HG03558 (cell line): ENCODE measurements at regions not wholly inside any gene's neighbourhood (a gene's known extent, or its start where the extent isn't known, plus 50 kb on each side); places are given as distances from the start of the nearest gene placed in this dataset.
"Not testable (repeated sequence)": the region's sequence is repeated elsewhere in the genome, so short reads cannot be mapped to it uniquely, and the experiment has no call there.

ENCODE experiments used
- ATAC-seq: cut with Tn5 transposase; IDR thresholded peaks from one replicate; pipeline ENCODE4 v1.9.1; 2021; ENCODE audit warnings: moderate number of reproducible peaks; ENCODE audit not compliant: unreplicated experiment; ENCODE audit errors: extremely low read depth

DNA sequence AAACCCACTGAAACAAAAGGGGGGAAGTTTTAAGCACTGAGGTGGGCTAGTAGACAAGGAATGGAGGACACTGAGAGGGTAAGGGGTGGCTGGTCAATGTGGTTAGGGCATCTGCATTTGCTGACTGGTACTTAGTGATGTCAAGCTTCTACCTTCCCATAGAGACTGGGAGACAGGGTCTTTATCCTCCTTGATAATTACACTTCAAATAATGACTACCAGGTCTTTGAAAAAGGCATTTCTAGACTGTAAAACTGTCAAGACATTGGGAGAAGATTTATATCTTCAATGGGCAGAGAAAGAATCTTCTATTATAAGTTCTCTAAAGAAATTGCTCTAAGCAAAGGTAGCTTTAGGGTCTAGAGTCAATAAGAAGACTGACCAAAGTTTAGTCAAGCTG, 1490.8 kb upstream of the PCDH20 start:
- no peak for ATAC-seq

DNA sequence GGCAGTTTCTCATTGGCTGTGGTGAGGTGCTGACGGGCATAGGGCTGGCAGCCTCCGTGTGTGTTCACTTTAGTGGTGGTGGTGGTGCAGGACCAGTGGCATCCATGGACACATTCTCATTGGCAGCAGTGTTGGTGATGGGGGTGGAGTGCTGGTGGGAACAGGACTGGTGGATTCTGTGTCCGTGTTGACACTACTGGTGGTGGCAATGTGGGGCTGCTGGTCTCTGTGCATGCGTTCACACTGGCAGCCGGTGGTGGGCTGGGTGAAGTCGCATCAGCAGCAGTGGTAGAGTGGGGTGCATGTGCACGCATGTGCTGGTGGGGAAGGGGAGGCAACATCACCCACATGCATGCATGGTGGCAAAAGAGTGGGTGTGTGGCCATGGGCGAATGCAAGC, 1471.4 kb upstream of the PCDH20 start:
- ATAC-seq: no peak

DNA sequence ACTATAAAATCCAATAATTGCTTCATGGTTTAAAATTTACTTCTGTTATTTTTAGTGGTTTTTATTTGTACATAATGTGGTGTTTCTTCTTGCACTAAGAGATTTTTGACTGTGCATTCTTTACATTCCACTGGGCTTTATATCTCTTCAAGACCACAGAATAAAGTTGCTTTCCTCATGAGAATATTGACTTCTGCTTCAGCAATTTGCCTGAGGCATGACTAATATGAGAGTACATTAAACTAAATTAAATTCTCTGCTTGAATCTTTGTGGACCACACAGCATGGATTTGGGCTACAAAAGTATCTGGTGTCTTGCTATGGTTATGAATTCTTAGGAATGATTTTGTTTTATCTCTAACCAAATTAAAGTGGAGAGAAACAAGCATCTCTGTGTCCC, 1463.4 kb upstream of the PCDH20 start:
- no peak for ATAC-seq

DNA sequence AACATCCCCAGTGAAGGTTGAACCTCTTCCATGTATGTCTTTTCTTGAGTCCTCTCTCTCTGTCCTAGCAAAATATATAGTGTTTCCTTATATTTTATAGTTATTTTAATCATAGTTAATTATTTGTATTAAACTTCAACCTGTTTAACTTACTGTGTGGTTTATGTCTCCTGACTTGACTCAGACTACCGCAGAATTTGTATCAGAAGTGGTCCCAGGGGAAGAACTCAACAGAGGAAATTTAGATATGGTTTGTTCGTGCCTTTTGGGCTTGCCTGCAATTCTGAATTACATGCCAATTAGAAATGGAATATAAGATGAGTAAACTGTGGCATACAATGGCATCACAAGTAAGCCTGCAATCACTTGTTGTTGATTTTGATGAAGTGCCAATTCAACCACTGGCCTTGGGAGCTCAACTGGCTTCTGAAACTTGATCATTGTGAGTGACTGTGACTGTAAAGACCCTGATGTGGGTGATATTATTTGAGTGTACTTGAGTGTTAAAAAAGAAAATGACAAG, 1459.5 kb upstream of the PCDH20 start:
- ATAC-seq: no peak

DNA sequence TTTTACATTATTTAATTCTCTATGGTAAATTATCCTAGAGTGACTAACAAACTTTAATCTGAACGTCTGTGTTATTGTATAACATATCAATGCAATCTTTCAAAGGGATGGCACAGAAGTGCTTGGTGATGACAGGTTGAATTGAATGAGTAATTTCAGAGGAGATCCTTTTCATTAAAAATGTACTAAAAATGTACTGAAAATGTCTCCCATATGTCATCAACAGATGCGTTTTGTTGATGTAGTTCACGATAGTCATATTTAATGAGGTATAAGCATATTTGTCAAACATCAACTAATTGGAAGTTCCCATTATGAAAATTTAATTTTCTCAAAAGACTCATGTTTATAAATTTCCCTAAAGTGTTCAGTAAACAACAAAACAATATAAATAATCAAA, 1434.7 kb upstream of the PCDH20 start:
- ATAC-seq: no peak

DNA sequence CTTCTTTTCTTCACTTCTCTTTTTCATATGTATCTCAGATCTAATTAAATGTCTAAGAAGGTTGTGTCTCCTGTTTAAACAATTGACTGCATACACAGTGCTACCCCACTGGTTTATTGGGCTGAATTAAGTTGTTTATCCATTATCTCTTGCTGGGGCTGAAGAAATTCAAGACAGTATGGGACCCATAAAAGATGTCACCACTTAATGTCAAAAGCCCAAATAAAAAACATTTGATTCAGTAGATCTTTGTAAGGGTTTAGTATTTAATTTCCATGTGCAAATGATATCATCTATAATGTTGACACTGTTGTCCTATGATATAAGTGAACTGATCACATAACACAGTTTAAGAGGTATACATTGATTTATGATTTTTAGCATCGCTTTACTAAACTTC, 1431.9 kb upstream of the PCDH20 start:
- no peak for ATAC-seq

DNA sequence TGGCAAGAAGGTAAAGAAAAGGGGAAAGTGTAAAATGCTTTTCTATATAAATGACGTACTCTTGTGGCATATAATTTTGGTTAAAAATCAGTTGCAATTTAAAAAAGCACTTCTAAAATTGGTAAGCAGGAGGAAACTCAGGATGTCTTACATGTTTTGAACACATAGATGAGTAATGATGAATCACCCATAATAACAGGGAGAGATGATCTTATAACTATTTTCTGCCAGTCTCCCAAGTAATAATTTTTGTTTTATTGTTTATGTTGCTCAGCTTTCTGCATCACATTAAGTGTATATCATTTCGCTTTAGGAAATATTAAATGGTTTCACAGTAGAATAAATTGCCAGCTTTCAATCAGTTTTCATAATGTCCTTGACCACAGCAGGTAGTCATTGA, 1430.7 kb upstream of the PCDH20 start:
- no peak for ATAC-seq

DNA sequence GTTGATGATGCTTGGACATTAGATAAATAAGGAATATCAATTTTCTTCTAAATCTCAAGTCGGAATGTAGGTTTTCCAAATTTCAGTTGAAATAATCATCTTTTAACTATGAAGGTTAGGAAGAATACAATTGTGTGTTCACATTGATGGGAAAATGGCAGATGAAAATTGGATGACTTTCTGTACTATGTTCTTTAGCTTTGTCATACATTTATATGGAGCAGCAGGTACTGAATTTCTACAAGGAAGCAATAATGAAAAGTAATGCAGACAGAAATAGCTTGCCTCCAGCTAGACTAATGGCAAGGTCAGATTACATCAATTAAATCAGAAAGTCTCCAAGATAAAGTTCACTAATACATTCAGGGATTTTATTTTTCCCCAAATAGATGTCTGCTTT, 1423.7 kb upstream of the PCDH20 start:
- ATAC-seq: no peak

DNA sequence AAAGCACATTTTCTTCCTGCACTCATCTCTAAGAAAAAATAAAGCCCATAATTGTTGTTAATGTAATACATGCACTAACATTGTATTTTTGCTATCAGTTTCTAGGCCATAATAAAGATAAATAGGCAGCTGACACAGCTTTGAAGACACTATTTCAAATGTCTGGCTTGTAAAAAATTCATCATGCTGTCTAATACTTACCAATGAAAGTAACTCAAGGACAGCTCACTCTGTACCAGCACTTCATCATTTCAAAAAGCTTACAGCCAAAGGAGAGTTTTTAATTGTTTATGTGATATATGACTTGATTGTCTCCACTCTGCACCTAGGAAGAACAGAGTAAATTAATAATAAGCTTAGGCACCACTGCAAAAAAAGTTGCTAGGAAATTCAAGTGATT, 1423.3 kb upstream of the PCDH20 start:
- no peak for ATAC-seq

DNA sequence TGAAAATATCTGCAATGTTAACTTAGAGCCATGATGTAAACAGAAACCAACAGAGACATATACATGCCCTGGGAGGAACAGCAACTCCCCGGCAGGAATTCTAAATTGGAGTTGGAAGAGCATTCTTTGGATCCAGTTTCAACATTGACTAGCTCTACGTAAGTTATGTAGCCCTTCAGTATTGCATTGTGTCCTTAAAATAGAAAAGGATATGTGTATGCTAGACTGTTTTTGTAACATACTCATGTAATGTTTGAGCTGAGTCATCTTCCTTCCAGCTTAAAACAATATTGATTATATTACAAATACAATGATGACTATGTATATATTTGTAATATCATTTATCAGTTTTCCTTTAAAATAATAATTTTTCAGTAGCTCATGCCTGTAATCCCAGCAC, 1422.2 kb upstream of the PCDH20 start:
- ATAC-seq: no peak

DNA sequence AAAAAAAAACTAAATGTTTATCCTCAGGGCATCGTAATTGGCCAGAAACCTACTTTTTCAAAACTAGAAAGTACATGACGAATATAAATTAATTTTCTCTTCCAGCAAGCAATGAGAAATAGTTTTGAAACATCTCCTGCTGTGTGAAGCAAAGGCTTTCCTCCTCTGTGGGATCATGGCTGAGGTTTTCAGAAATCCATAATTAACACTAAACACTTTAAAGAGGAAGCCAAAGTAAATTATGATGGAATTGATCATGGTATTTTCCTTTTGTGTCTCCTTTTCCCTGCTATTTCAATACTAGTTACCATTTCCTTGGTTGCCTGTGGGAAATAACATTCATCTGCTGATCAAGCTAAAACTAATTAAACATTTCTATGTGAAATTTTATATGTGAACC, 1413.8 kb upstream of the PCDH20 start:
- ATAC-seq: no peak

DNA sequence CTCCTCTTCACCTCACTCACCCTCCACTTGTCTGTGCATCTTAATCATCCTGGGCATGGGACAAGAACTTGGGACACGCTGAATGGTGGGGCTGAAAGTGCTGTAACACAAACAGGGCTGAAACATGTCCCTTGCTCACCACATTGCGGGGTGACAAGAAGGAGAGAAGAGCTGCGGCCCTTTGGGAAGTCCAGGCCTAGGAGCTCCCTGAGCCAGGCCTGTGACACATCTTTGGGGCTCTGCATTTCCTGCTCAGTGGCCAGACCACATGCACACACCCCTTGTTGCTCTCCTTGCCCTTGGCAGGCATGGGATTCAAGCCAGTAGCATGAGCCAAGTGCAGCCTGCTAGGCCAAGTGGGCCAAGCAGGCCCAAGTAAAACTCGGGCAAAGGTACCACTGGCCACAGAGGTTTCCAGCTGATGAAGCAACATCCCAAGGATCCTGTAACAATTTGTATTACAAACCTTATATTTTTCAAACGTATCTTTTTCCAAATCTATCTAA, 1384.3 kb upstream of the PCDH20 start:
- ATAC-seq: no peak

DNA sequence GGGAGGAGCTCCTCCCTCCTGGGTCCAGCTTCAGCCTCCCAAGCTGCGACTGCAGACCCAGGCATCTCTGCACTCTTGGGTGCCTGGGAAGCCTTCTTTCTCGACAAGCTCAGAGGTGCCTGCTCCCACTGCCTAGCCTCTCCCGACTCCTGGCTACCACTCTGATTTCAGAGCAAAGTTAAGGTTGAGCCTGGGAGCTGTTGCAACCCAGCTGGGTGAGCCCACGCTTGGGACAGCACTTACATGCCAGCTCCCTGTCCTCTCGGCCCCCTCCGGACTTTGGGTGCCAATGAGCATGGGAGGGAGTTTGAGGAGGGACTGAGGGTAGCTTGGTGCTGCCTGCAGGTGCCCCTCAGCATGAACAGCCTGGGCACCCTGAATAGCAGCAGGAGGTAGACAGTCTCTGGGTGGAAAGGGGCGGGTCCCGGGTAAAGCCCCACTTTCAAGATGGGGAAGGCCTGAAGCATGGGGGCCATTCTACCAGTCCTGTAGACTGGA, 1383.4 kb upstream of the PCDH20 start:
- no peak for ATAC-seq

DNA sequence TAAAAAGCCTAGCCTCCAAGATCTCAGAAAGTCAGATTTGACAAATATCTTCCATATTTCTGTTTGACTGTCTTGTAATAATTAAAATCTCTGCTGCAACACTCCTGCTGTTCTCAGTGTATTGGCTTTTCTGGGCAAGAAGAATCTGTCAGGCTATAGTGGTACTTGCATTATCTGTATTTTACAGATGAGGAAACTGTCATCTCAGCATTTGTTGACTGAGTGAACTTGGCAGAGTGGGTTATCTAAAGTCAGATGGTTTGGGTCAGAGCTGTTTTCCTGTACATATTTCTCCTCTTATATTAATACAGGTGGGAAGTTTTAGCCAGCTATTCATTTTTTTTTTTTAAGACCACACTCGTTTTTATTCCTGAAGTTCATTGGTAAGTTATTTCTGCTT, 1378.2 kb upstream of the PCDH20 start:
- no peak for ATAC-seq

DNA sequence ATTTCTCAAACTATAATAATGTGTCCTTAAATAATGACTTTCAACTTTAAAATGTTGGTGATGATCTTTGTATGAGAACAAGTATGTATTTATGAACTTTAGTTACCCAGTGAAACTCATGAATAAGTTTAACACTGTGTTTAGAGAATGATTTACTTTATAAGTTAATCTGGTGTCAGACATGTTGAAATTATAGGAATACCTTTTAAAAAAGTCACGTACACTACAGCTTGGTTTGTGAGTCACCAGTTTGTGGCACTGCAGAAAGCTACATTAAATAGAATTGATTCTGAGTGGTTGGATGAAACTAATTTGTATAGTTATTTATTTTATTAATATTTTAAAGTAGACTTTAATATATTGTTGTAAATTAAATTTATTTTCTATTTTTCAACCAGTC, 1366.2 kb upstream of the PCDH20 start:
- no peak for ATAC-seq

DNA sequence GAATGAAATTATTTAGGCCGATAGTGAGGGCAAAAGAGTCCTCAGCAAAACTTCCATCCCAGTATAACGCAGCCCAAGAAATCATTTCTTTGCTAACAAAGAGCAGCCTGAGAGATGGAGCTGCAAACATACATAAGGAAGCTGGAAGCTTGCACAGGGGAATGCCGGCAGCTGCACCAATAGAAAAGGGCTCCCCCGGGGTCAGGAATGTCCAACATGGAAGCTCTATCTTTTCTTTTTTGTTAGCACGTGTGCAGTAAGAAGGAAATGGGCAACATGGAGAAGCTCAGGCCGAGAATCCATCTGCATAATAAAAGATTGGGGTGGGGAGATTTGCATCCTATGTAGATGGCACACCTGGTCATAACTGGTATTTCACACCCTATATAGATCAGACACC, 1363.5 kb upstream of the PCDH20 start:
- ATAC-seq: no peak

DNA sequence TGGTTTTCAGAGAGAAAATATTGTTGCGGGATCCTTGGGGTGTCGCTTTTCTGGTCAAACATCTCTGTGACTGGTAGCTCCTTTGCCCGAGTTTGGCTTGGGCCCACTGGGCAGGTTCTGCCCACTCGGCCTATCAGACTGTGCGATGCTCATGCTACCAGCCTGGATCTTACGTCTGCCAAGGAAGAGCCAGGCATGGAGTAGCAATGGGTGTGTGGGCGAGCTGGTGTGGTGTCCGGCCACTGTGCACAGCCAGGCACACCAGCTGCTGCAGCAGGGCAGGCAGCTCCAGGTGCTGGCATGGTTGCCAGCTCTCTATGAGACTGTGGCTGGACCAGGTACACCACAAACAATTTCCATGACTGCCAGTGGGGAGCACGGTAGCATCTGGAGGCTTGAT, 1351.8 kb upstream of the PCDH20 start:
- no peak for ATAC-seq

DNA sequence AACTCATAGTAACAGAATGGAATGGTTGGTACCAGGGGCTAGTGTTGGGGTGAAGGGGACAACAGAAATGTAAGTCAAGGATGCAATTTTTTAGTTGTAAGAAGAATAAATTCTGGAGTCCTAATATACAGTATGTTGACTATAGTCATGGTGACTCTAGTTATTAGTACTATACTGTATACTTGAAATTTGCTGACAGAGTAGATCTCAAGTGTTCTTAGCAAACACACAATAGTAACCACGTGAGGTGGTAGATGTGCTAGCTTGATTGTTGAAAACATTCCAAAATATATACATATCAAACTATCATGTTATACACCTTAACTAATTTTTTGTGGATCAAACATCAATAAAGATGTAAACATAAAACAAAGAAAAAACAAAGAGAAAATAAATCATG, 1345.1 kb upstream of the PCDH20 start:
- no peak for ATAC-seq

DNA sequence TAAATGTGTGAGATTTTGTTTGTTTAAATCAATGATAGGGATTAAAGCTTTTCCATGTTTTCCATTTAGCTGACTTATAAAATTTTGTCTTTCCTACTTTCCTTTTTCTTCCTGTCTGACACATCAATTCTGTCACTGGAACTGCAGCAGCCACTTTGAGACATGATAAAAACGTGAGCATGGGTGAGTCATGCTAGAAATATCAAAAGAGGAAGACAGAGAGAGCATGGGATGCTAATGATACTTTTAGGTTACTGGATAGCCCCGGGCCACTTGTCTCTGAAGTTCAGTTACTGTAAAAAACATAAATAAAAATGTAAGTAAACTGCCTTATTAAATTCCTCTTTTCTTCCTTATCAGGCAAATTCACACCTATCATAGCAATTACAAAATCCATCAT, 1332.0 kb upstream of the PCDH20 start:
- no peak for ATAC-seq

DNA sequence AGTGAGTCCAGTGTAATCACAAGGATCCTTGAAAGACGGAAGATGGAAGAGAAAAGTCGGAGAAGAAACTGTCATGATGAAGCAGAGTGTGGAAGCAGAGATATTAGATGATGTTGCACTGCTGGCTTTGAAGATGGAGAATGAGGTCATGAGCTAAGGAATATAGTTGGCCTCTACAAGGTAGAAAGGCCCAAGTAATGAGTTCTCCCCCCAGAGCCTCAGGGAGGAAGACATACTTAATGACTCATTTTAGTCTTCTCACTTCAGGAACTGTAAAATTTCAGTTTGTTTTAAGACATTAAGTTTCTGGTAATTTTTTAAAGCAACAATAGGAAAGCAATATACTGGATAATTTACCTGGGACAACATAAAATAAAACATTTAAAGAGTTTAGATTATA, 1331.5 kb upstream of the PCDH20 start:
- no peak for ATAC-seq

DNA sequence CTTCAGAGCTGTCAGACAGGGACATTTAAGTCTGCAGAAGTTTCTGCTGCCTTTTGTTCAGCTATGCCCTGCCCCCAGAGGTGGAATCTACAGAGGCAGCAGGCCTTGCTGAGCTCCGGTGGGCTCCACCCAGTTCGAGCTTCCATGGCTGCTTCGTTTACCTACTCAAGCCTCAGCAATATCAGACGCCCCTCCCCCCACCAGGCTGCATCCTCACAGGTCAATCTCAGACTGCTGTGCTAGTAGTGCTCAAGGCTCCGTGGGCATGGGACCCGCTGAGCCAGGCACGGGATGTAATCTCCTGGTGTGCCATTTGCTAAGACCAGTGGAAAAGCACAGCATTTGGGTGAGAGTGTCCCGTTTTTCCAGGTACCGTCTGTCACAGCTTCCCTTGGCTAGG, 1314.1 kb upstream of the PCDH20 start:
- ATAC-seq: not testable (repeated sequence)

DNA sequence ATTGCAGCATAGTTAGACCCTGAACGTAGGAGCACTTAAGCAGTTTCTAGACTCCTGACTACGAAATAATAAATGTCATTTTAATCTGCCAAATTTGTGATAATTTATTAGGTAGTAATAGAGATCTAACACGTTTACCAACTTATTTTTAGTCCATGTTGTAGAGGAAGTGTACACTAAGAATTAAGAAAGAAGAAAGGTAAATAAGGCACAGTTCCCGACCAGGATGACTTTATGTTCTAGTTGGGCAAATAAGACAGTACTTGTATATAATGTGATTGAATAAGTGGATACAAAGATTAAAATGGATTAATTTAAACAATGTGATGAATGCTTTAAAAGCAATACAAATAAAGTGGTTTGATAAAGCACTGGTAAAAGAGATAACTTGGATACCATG, 1306.2 kb upstream of the PCDH20 start:
- no peak for ATAC-seq

DNA sequence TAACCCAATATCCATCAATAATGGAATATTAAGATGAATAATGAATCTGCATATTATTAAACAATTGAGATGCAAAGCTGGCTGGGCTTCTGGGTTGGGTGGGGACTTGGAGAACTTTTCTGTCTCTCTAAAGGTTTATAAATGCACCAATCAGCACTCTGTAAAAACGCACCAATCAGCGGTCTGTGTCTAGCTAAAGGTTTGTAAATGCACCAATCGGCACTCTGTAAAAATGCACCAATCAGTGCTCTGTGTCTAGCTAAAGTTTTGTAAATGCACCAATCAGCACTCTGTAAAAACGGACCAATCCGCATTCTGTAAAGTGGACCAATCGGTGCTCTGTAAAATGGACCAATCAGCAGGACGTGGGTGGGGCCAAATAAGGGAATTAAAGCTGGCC, 1296.3 kb upstream of the PCDH20 start:
- not testable (repeated sequence) for ATAC-seq
